SJCRH30 (cell line): ENCODE measurements at regions not wholly inside any gene's neighbourhood (a gene's known extent, or its start where the extent isn't known, plus 50 kb on each side); places are given as distances from the start of the nearest gene placed in this dataset.

ENCODE experiments used
- DNase-seq, 2 experiments: peaks; one replicate each; pipeline ENCODE4 v3.0.0-alpha.2; 2015 to 2020
- H3K27ac ChIP-seq: fragments of 250-450 bp; sonication (Bioruptor Pico); 2 replicates; pipeline ENCODE4 v1.5.1; 2020; ENCODE audit warnings: mild to moderate bottlenecking, moderate library complexity
- H3K27me3 ChIP-seq: fragments of 250-450 bp; sonication (Bioruptor Pico); 2 replicates; pipeline ENCODE4 v1.5.1; 2020; ENCODE audit warnings: mild to moderate bottlenecking, moderate library complexity
- H3K36me3 ChIP-seq: fragments of 250-450 bp; sonication (Bioruptor Pico); 2 replicates; pipeline ENCODE4 v1.5.1; 2020; ENCODE audit warnings: mild to moderate bottlenecking, moderate library complexity
- H3K4me1 ChIP-seq: fragments of 250-450 bp; sonication (Bioruptor Pico); 2 replicates; pipeline ENCODE4 v1.5.1; 2020; ENCODE audit warnings: mild to moderate bottlenecking, moderate library complexity
- H3K4me3 ChIP-seq: fragments of 250-450 bp; sonication (Bioruptor Pico); 2 replicates; pipeline ENCODE4 v1.5.1; 2020; ENCODE audit warnings: mild to moderate bottlenecking, moderate library complexity
- H3K9me3 ChIP-seq: fragments of 250-450 bp; sonication (Bioruptor Pico); replicated peaks from 2 replicates; pipeline ENCODE4 v1.5.1; 2020; ENCODE audit warnings: mild to moderate bottlenecking, moderate library complexity

- Histone ChIP-seq H3K27ac (no peak overlapping the region), H3K27me3 (no peaks in the 10 kb centered on the region), H3K36me3 (no peaks in the 10 kb centered on the region), H3K4me1 (no peaks in the 10 kb centered on the region), H3K9me3 (no peaks in the 10 kb centered on the region), H3K4me3 (no peak overlapping the region)
- no peak for DNase-seq
Measured at GRCh38 chr6:121499666-121500065, 64.2 kb downstream of the GJA1 start.

GRCh38 chr6:121503589-121503991, 68.1 kb downstream of the GJA1 start:
- no peaks in the 10 kb centered on the region for H3K9me3 ChIP-seq
- H3K27me3 ChIP-seq: no peaks in the 10 kb centered on the region
- no peak overlapping the region for H3K27ac ChIP-seq
- DNase-seq: no peak
- H3K4me3 ChIP-seq: no peak overlapping the region
- H3K4me1 ChIP-seq: no peaks in the 10 kb centered on the region
- no peaks in the 10 kb centered on the region for H3K36me3 ChIP-seq

GRCh38 chr6:121504227-121504626, 68.8 kb downstream of the GJA1 start:
- H3K36me3 ChIP-seq: no peaks in the 10 kb centered on the region
- no peak overlapping the region for H3K27ac ChIP-seq
- no peaks in the 10 kb centered on the region for H3K27me3 ChIP-seq
- no peak overlapping the region for H3K4me3 ChIP-seq
- DNase-seq: no peak
- H3K4me1 ChIP-seq: no peaks in the 10 kb centered on the region
- H3K9me3 ChIP-seq: no peaks in the 10 kb centered on the region

GRCh38 chr6:121505284-121505683, 69.8 kb downstream of the GJA1 start:
- H3K4me1 ChIP-seq: no peaks in the 10 kb centered on the region
- no peaks in the 10 kb centered on the region for H3K36me3 ChIP-seq
- no peak overlapping the region for H3K27ac ChIP-seq

GRCh38 chr6:121506761-121507754, 71.6 kb downstream of the GJA1 start:
- no peak for DNase-seq
- H3K4me1 ChIP-seq: no peaks in the 10 kb centered on the region
- no peaks in the 10 kb centered on the region for H3K36me3 ChIP-seq
- no peak overlapping the region for H3K4me3 ChIP-seq
- H3K9me3 ChIP-seq: no peaks in the 10 kb centered on the region
- no peaks in the 10 kb centered on the region for H3K27me3 ChIP-seq
- H3K27ac ChIP-seq: no peak overlapping the region

More at GRCh38 chr6:121505284-121505683, 69.8 kb downstream of the GJA1 start:
- DNase-seq: no peak
- Histone ChIP-seq H3K4me3 (no peak overlapping the region), H3K27me3 (no peaks in the 10 kb centered on the region), H3K9me3 (no peaks in the 10 kb centered on the region)

GRCh38 chr6:121510568-121511177, 75.2 kb downstream of the GJA1 start:
- DNase-seq: no peak
- H3K4me3 ChIP-seq: no peak overlapping the region
- H3K27me3 ChIP-seq: no peaks in the 10 kb centered on the region
- no peak overlapping the region for H3K27ac ChIP-seq
- H3K4me1 ChIP-seq: no peaks in the 10 kb centered on the region
- H3K9me3 ChIP-seq: no peaks in the 10 kb centered on the region
- H3K36me3 ChIP-seq: no peaks in the 10 kb centered on the region

- Histone ChIP-seq H3K4me3 (no peak overlapping the region), H3K27ac (no peak overlapping the region), H3K36me3 (no peaks in the 10 kb centered on the region), H3K27me3 (no peaks in the 10 kb centered on the region), H3K9me3 (no peaks in the 10 kb centered on the region), H3K4me1 (no peaks in the 10 kb centered on the region)
- DNase-seq: no peak
Measured at GRCh38 chr6:121515630-121516265, 80.3 kb downstream of the GJA1 start.

- Histone ChIP-seq H3K9me3 (no peaks in the 10 kb centered on the region), H3K27ac (no peak overlapping the region)
- DNase-seq: no peak
Measured at GRCh38 chr6:121516331-121516730, 80.9 kb downstream of the GJA1 start.

GRCh38 chr6:121520337-121521163, 85.1 kb downstream of the GJA1 start:
- H3K27ac ChIP-seq: no peak overlapping the region
- no peaks in the 10 kb centered on the region for H3K27me3 ChIP-seq
- no peaks in the 10 kb centered on the region for H3K9me3 ChIP-seq
- DNase-seq: no peak
- H3K36me3 ChIP-seq: no peaks in the 10 kb centered on the region
- H3K4me1 ChIP-seq: no peaks in the 10 kb centered on the region
- no peak overlapping the region for H3K4me3 ChIP-seq

More at GRCh38 chr6:121516331-121516730, 80.9 kb downstream of the GJA1 start:
- H3K36me3 ChIP-seq: no peaks in the 10 kb centered on the region
- H3K4me3 ChIP-seq: no peak overlapping the region
- no peaks in the 10 kb centered on the region for H3K27me3 ChIP-seq
- no peaks in the 10 kb centered on the region for H3K4me1 ChIP-seq

- Histone ChIP-seq H3K36me3 (no peaks in the 10 kb centered on the region), H3K27ac (no peak overlapping the region), H3K4me1 (no peaks in the 10 kb centered on the region), H3K27me3 (no peaks in the 10 kb centered on the region), H3K4me3 (no peak overlapping the region), H3K9me3 (no peaks in the 10 kb centered on the region)
- DNase-seq: no peak
Measured at GRCh38 chr6:121521164-121521555, 85.7 kb downstream of the GJA1 start.

- no peak overlapping the region for H3K27ac ChIP-seq
- no peaks in the 10 kb centered on the region for H3K36me3 ChIP-seq
- no peak overlapping the region for H3K4me3 ChIP-seq
- no peaks in the 10 kb centered on the region for H3K9me3 ChIP-seq
- H3K4me1 ChIP-seq: no peaks in the 10 kb centered on the region
- H3K27me3 ChIP-seq: no peaks in the 10 kb centered on the region
- no peak for DNase-seq
Measured at GRCh38 chr6:121522265-121522664, 86.8 kb downstream of the GJA1 start.

GRCh38 chr6:121522771-121523386, 87.4 kb downstream of the GJA1 start:
- Histone ChIP-seq H3K4me1 (no peaks in the 10 kb centered on the region), H3K9me3 (no peaks in the 10 kb centered on the region), H3K27ac (no peak overlapping the region), H3K27me3 (no peaks in the 10 kb centered on the region), H3K36me3 (no peaks in the 10 kb centered on the region), H3K4me3 (no peak overlapping the region)
- DNase-seq: no peak

GRCh38 chr6:121523628-121524027, 88.2 kb downstream of the GJA1 start:
- Histone ChIP-seq H3K27ac (no peak overlapping the region), H3K9me3 (no peaks in the 10 kb centered on the region), H3K4me1 (no peaks in the 10 kb centered on the region), H3K27me3 (no peaks in the 10 kb centered on the region), H3K36me3 (no peaks in the 10 kb centered on the region), H3K4me3 (no peak overlapping the region)
- no peak for DNase-seq

GRCh38 chr6:121526282-121526681, 90.8 kb downstream of the GJA1 start:
- DNase-seq: no peak

More at GRCh38 chr6:121526282-121526681, 90.8 kb downstream of the GJA1 start:
- Histone ChIP-seq H3K36me3 (no peaks in the 10 kb centered on the region), H3K9me3 (no peaks in the 10 kb centered on the region), H3K4me3 (no peak overlapping the region), H3K27me3 (no peaks in the 10 kb centered on the region), H3K4me1 (no peaks in the 10 kb centered on the region), H3K27ac (no peak overlapping the region)
